Ovary (tissue), 7 donors: ENCODE measurements at regions not wholly inside any gene's neighbourhood (a gene's known extent, or its start where the extent isn't known, plus 50 kb on each side); places are given as distances from the start of the nearest gene placed in this dataset.
"Not testable (repeated sequence)": the region's sequence is repeated elsewhere in the genome, so short reads cannot be mapped to it uniquely, and the experiment has no call there.

Experiments used
- DNase-seq, 5 donors: peaks; one replicate each; pipeline ENCODE4 v3.0.0-alpha.2; 2019 to 2020
- H3K27ac ChIP-seq, 2 donors: fragments of 200-600 bp; one replicate each; pipeline versions ENCODE4 v1.5.1 to v1.8.0; 2019 to 2022
- H3K27me3 ChIP-seq: fragments of 200-600 bp; one replicate; pipeline ENCODE4 v1.8.0; 2022
- H3K36me3 ChIP-seq: fragments of 200-600 bp; sonication (generic); one replicate; pipeline ENCODE4 v1.5.1; 2019
- H3K4me1 ChIP-seq: one replicate; pipeline ENCODE4 v1.8.1; 2013; ENCODE audit warnings: mild to moderate bottlenecking, moderate library complexity; ENCODE audit not compliant: insufficient read depth
- H3K4me3 ChIP-seq: fragments of 200-600 bp; sonication (generic); one replicate; pipeline ENCODE4 v1.5.1; 2017
- H3K9me3 ChIP-seq, 2 donors: fragments of 200-600 bp in 1 of 2; sonication (generic) in 1 of 2; one replicate each; pipeline versions ENCODE4 v1.5.1 to v1.8.1; 2013 to 2019; ENCODE audit warnings: mild to moderate bottlenecking in 1 of 2, moderate library complexity in 1 of 2
- CTCF ChIP-seq, 3 donors: fragments of 450-650 bp in 2 of 3; fragments of 200-600 bp in 1 of 3; IDR thresholded peaks; one replicate each; pipeline versions ENCODE4 v1.5.1 to v1.8.0; 2016 to 2022; ENCODE audit warnings: antibody characterized with exemption in 3 of 3, mild to moderate bottlenecking in 1 of 3
- EP300 ChIP-seq: sonication (generic); formaldehyde crosslinking; IDR thresholded peaks from one replicate; pipeline ENCODE4 v1.6.1; 2017; ENCODE audit warnings: antibody characterized with exemption
- POLR2A ChIP-seq: fragments of 450-650 bp; IDR thresholded peaks from one replicate; pipeline ENCODE4 v1.6.1; 2017; ENCODE audit warnings: antibody characterized with exemption, mild to moderate bottlenecking, moderate library complexity
- WGBS, 3 donors: extraction: QIAGEN DNeasy Blood & Tissue Kit in 1 of 3; methylation state at CpG; one replicate each; pipeline versions ENCODE4 v1.1.5 to v1.1.7; 2013 to 2017; 5-methylcytosine and 5-hydroxymethylcytosine counted together
- intact Hi-C, 4 donors: fragments of 100-400 bp; cut with DNase I; formaldehyde crosslinking; loops; one replicate each; pipeline versions ENCODE4 v1.11.0 to v1.15.1; 2022 to 2023
- donor health status: DM: no; HTN: no; CAD: no; lungs with moderate emphysema.
- donor health status: DM: no; HTN: no; CAD: no.
- donor health status: Bipolar disorder and iron deficiency.
- donor health status: DM: no; HTN: no; CAD: no.
- donor health status: DM: yes; HTN: yes; CAD: no.

GRCh38 chr2:198861080-198861479 lies 596.7 kb downstream of the SATB2 start:
- Histone ChIP-seq H3K4me3 (no peak overlapping the region), H3K27ac (no peak overlapping the region), H3K4me1 (no peaks in the 10 kb centered on the region), H3K9me3 (no peaks in the 10 kb centered on the region), H3K36me3 (no peaks in the 10 kb centered on the region), H3K27me3 (no peaks in the 10 kb centered on the region)
- intact Hi-C loops = no loop called here
- TF ChIP-seq EP300 (no peak), CTCF (IDR thresholded peaks at IDR 0.05) (no peak), POLR2A (no peak)
- no peak for DNase-seq
- WGBS, 3 donors = 91 to 98% (median 94%) methylated on average over 2 of the region's 2 CpGs

GRCh38 chr2:198857246-198857645 lies 600.5 kb downstream of the SATB2 start:
- Histone ChIP-seq H3K27ac (no peak overlapping the region), H3K27me3 (no peaks in the 10 kb centered on the region), H3K4me3 (no peak overlapping the region), H3K9me3 (no peaks in the 10 kb centered on the region), H3K36me3 (no peaks in the 10 kb centered on the region), H3K4me1 (no peaks in the 10 kb centered on the region)
- TF ChIP-seq EP300 (no peak), POLR2A (no peak), CTCF (IDR thresholded peaks at IDR 0.05) (no peak)
- intact Hi-C loops = no loop called here
- 69 to 80% (median 73%) methylated on average over 1 of the region's 1 CpG for WGBS, 3 donors
- DNase-seq = no peak

GRCh38 chr2:198855746-198856145 lies 602.0 kb downstream of the SATB2 start:
- H3K4me3 ChIP-seq, H3K27ac ChIP-seq, H3K9me3 ChIP-seq, H3K36me3 ChIP-seq, H3K4me1 ChIP-seq, DNase-seq, H3K27me3 ChIP-seq, intact Hi-C loops: not testable (repeated sequence)
- 91 to 93% (median 92%) methylated on average over 6 of the region's 6 CpGs for WGBS, 3 donors

GRCh38 chr2:198852248-198852647 lies 605.5 kb downstream of the SATB2 start:
- Histone ChIP-seq H3K9me3 (no peaks in the 10 kb centered on the region), H3K4me3 (no peak overlapping the region), H3K27ac (no peak overlapping the region), H3K4me1 (no peaks in the 10 kb centered on the region), H3K36me3 (no peaks in the 10 kb centered on the region), H3K27me3 (no peaks in the 10 kb centered on the region)
- TF ChIP-seq POLR2A (no peak), EP300 (no peak), CTCF (IDR thresholded peaks at IDR 0.05) (no peak)
- WGBS, 3 donors = 80 to 81% (median 80%) methylated on average over 2 of the region's 2 CpGs
- DNase-seq = no peak
- intact Hi-C loops = no loop called here

- intact Hi-C loops = no loop called here
- TF ChIP-seq CTCF (IDR thresholded peaks at IDR 0.05) (no peak), EP300 (no peak), POLR2A (no peak)
- H3K36me3 ChIP-seq = no peaks in the 10 kb centered on the region
- no peak overlapping the region for H3K4me3 ChIP-seq
- H3K9me3 ChIP-seq = no peaks in the 10 kb centered on the region
- no peak overlapping the region for H3K27ac ChIP-seq
- no peaks in the 10 kb centered on the region for H3K4me1 ChIP-seq
- H3K27me3 ChIP-seq = no peaks in the 10 kb centered on the region
- no peak for DNase-seq
Measured at GRCh38 chr2:198825534-198825933, 632.2 kb downstream of the SATB2 start.
